Esophagus squamous epithelium (tissue), 5 donors: ENCODE measurements at regions not wholly inside any gene's neighbourhood (a gene's known extent, or its start where the extent isn't known, plus 50 kb on each side); places are given as distances from the start of the nearest gene placed in this dataset.
"Not testable (repeated sequence)": the region's sequence is repeated elsewhere in the genome, so short reads cannot be mapped to it uniquely, and the experiment has no call there.

Experiments
- DNase-seq: peaks from one replicate; lab custom pipeline; 2025; lab: John Stamatoyannopoulos, UW
- H3K27ac ChIP-seq, 4 donors: fragments of 200-600 bp; sonication (generic); one replicate each; pipeline ENCODE4 v1.5.1; 2016 to 2019; ENCODE audit warnings: mild to moderate bottlenecking in 1 of 4
- H3K27me3 ChIP-seq, 4 donors: fragments of 200-600 bp; sonication (generic); 1 replicate in 3 of 4; 2 replicates in 1 of 4; pipeline versions ENCODE4 v1.5.1 to v1.6.0; 2017 to 2021; ENCODE audit warnings: antibody characterized with exemption in 1 of 4
- H3K36me3 ChIP-seq, 3 donors: fragments of 200-600 bp; sonication (generic); one replicate each; pipeline ENCODE4 v1.5.1; 2016 to 2019
- H3K4me1 ChIP-seq, 3 donors: fragments of 200-600 bp; sonication (generic); one replicate each; pipeline ENCODE4 v1.5.1; 2017 to 2019
- H3K4me3 ChIP-seq, 4 donors: fragments of 200-600 bp; sonication (generic); 1 replicate in 3 of 4; 2 replicates in 1 of 4; pipeline ENCODE4 v1.5.1; 2016 to 2019; ENCODE audit warnings: mild to moderate bottlenecking in 2 of 4, moderate library complexity in 1 of 4
- H3K9me3 ChIP-seq, 3 donors: fragments of 200-600 bp; sonication (generic); one replicate each; pipeline ENCODE4 v1.5.1; 2016 to 2019
- POLR2A ChIP-seq, 4 donors: fragments of 450-650 bp; IDR thresholded peaks; one replicate each; pipeline ENCODE4 v1.6.1; 2017; ENCODE audit warnings: antibody characterized with exemption in 4 of 4, mild to moderate bottlenecking in 4 of 4, moderate library complexity in 3 of 4
- WGBS, 2 donors: methylation state at CpG; one replicate each; pipeline ENCODE4 v1.1.5; 2018; 5-methylcytosine and 5-hydroxymethylcytosine counted together
- intact Hi-C: fragments of 100-400 bp; cut with DNase I; formaldehyde crosslinking; loops from one replicate; pipeline ENCODE4 v1.15.0; 2022
- TF ChIP-seq, protein P1 (sequence below), 6 experiments: fragments of 450-650 bp in 4 of 6; fragments of 200-600 bp in 2 of 6; sonication (generic) in 2 of 6; IDR thresholded peaks; one replicate each; pipeline ENCODE4 v1.5.1; 2016 to 2019; ENCODE audit warnings: antibody characterized with exemption in 6 of 6, mild to moderate bottlenecking in 4 of 6, moderate library complexity in 4 of 6
- donor health status: DM: yes; HTN: yes; CAD: no.

DNA sequence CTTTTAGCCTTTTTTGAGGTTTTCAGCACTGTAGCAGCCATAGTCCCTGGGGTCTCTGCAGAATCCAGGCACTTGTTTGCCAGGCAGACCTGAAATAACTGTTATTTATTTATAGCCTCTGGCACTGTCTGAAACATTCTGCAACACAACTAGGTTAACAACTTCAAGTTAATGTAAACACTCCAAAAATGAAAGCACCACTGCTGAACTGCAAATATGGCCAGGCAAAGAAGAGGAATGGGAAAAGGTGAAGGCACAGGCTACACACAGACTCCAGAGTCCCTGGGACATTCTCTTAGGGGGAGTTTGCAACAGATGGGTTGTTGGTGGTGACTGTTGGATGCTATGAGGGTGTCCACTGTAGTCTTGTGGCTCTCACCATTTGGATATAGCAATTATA lies 369.0 kb downstream of the MAT2B start:
- no peaks in the 10 kb centered on the region for H3K27me3 ChIP-seq
- no peak for DNase-seq
- no peak overlapping the region for H3K27ac ChIP-seq
- no peaks in the 10 kb centered on the region for H3K9me3 ChIP-seq
- no peaks in the 10 kb centered on the region for H3K36me3 ChIP-seq
- TF ChIP-seq POLR2A (IDR thresholded peaks at IDR 0.05): no peak
- TF ChIP-seq, protein P1, sequence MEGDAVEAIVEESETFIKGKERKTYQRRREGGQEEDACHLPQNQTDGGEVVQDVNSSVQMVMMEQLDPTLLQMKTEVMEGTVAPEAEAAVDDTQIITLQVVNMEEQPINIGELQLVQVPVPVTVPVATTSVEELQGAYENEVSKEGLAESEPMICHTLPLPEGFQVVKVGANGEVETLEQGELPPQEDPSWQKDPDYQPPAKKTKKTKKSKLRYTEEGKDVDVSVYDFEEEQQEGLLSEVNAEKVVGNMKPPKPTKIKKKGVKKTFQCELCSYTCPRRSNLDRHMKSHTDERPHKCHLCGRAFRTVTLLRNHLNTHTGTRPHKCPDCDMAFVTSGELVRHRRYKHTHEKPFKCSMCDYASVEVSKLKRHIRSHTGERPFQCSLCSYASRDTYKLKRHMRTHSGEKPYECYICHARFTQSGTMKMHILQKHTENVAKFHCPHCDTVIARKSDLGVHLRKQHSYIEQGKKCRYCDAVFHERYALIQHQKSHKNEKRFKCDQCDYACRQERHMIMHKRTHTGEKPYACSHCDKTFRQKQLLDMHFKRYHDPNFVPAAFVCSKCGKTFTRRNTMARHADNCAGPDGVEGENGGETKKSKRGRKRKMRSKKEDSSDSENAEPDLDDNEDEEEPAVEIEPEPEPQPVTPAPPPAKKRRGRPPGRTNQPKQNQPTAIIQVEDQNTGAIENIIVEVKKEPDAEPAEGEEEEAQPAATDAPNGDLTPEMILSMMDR (IDR thresholded peaks at IDR 0.05): no peak
- intact Hi-C loops: no loop called here
- no peak overlapping the region for H3K4me3 ChIP-seq
- no peaks in the 10 kb centered on the region for H3K4me1 ChIP-seq

DNA sequence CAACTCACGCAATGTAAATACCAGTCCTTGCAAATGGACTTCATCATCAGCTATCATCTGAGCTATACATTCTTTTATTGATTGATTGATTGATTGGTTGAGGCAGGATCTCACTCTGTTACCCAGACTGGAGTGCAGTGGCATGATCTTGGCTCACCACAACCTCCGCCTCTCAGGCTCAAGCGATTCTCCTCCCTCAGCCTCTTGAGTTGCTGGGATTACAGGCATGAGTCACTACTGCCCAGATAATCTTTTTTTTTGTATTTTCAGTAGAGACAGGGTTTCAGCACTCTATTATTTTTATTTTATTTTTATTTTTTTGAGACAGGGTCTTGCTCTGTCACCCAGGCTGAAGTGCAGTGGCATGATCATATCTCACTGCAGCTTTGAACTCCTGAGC lies 369.5 kb downstream of the MAT2B start:
- WGBS, 2 donors: 79 to 87% methylated on average over 3 of the region's 3 CpGs
- H3K4me1 ChIP-seq, H3K27ac ChIP-seq, H3K4me3 ChIP-seq, H3K27me3 ChIP-seq, H3K36me3 ChIP-seq, DNase-seq, intact Hi-C loops, H3K9me3 ChIP-seq: not testable (repeated sequence)

DNA sequence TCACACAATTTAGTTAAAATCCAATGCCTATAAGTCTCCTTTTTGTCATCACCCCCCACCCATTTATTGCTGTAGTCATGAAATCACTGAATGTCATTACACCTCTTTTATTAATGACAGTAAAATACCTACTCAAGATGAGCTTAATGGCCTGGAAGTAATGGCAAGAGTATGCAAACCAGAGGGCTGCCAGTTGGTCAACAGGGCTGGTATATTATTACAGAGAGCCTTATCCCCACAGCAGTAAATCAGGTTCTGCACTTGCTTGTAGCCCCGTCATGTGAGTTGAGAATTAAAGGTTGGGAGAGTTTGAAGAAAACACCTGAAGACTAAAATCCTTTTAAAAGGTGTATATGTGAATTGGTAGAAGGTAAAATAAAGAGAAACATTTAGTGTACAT lies 372.4 kb downstream of the MAT2B start:
- H3K4me3 ChIP-seq: no peak overlapping the region
- DNase-seq: no peak
- intact Hi-C loops: no loop called here
- no peak for TF ChIP-seq POLR2A (IDR thresholded peaks at IDR 0.05)
- TF ChIP-seq, protein P1 (IDR thresholded peaks at IDR 0.05): no peak
- no peaks in the 10 kb centered on the region for H3K36me3 ChIP-seq
- no peaks in the 10 kb centered on the region for H3K27me3 ChIP-seq
- no peaks in the 10 kb centered on the region for H3K9me3 ChIP-seq
- H3K4me1 ChIP-seq: no peaks in the 10 kb centered on the region
- no peak overlapping the region for H3K27ac ChIP-seq
- 89 to 100% methylated on average over 1 of the region's 1 CpG for WGBS, 2 donors

DNA sequence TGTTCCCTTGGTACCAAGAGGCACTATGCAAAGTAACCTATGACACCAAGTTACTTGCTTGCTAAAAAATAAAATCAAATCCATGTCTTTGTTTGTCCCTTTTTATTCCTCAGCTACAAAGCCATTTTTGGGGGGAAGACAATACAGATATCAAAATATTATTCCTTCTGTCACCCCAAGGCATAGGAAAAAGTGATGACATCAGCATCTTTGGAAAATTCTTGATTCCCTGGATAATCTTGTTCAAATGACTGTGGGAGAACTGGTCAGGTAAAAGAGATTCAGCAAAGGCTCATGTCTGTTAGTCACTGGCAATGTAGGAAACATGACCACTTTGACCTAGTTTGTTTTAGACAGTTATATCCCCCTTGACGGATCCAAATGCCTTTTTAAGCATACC lies 373.1 kb downstream of the MAT2B start:
- Histone ChIP-seq H3K36me3 (no peaks in the 10 kb centered on the region), H3K27ac (no peak overlapping the region), H3K9me3 (no peaks in the 10 kb centered on the region), H3K27me3 (no peaks in the 10 kb centered on the region), H3K4me3 (no peak overlapping the region), H3K4me1 (no peaks in the 10 kb centered on the region)
- intact Hi-C loops: no loop called here
- no peak for DNase-seq
- WGBS, 2 donors: 83 to 88% methylated on average over 1 of the region's 1 CpG
- TF ChIP-seq POLR2A (IDR thresholded peaks at IDR 0.05): no peak
- TF ChIP-seq, protein P1 (IDR thresholded peaks at IDR 0.05): no peak

DNA sequence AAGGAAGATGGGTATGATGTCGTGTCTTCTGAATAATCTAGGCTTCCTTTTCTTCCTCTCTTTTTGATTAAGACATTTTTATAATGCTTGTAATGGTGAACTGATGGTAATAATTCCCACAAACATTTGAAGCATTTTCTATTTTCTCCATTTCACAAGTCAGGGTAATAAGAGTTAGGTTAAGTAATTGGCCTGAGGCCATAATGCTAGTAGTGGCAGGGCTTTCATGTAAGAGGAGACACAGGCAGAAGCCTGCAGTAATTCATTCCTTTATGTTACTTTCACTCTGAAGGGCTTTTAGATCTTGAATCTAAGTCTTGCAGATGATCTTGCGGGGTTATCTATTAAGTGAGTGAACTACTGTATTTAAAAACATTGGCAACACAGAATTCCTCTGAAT lies 374.9 kb downstream of the MAT2B start:
- no peaks in the 10 kb centered on the region for H3K27me3 ChIP-seq
- TF ChIP-seq, protein P1 (IDR thresholded peaks at IDR 0.05): no peak
- TF ChIP-seq POLR2A (IDR thresholded peaks at IDR 0.05): no peak
- no peak for DNase-seq
- no peak overlapping the region for H3K4me3 ChIP-seq
- intact Hi-C loops: no loop called here
- H3K36me3 ChIP-seq: no peaks in the 10 kb centered on the region
- no peak overlapping the region for H3K27ac ChIP-seq
- no peaks in the 10 kb centered on the region for H3K4me1 ChIP-seq
- 56% methylated on average over 2 of the region's 2 CpGs for WGBS, 2 donors
- no peaks in the 10 kb centered on the region for H3K9me3 ChIP-seq

DNA sequence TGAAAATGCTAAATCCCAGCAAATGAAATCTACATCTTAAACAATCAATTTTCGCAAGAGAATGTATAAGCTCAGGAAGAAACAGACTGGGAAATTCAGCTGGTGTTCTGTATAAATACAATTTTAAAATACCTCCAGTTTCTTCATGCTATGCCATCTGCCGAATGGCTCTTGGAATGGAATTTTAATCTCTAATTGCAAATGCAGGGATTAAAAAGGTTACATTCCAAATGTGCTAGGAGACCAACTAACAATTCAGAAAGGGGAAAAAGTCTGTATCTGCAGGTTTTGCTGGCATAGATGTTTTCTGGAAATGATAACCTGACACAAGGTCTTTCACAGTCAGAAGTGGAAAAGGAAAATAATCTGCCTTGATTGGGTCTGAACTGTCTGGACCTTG lies 379.7 kb downstream of the MAT2B start:
- no peak overlapping the region for H3K27ac ChIP-seq
- H3K27me3 ChIP-seq: no peaks in the 10 kb centered on the region
- no peak for DNase-seq
- H3K9me3 ChIP-seq: no peaks in the 10 kb centered on the region
- WGBS, 2 donors: 54 to 68% methylated on average over 2 of the region's 2 CpGs
- H3K4me3 ChIP-seq: no peak overlapping the region
- no peaks in the 10 kb centered on the region for H3K4me1 ChIP-seq
- TF ChIP-seq, protein P1 (IDR thresholded peaks at IDR 0.05): no peak
- TF ChIP-seq POLR2A (IDR thresholded peaks at IDR 0.05): no peak
- intact Hi-C loops: no loop called here
- no peaks in the 10 kb centered on the region for H3K36me3 ChIP-seq
